ENCODE measurements at regions not wholly inside any gene's neighbourhood (a gene's known extent, or its start where the extent isn't known, plus 50 kb on each side); places are given as distances from the start of the nearest gene placed in this dataset.
"Not testable (repeated sequence)": the region's sequence is repeated elsewhere in the genome, so short reads cannot be mapped to it uniquely, and the experiment has no call there.

- TF ChIP-seq, protein P1, sequence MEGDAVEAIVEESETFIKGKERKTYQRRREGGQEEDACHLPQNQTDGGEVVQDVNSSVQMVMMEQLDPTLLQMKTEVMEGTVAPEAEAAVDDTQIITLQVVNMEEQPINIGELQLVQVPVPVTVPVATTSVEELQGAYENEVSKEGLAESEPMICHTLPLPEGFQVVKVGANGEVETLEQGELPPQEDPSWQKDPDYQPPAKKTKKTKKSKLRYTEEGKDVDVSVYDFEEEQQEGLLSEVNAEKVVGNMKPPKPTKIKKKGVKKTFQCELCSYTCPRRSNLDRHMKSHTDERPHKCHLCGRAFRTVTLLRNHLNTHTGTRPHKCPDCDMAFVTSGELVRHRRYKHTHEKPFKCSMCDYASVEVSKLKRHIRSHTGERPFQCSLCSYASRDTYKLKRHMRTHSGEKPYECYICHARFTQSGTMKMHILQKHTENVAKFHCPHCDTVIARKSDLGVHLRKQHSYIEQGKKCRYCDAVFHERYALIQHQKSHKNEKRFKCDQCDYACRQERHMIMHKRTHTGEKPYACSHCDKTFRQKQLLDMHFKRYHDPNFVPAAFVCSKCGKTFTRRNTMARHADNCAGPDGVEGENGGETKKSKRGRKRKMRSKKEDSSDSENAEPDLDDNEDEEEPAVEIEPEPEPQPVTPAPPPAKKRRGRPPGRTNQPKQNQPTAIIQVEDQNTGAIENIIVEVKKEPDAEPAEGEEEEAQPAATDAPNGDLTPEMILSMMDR (IDR thresholded peaks at IDR 0.05; ENCODE audit: borderline replicate concordance, insufficient read depth, low read depth, low read length) = no peak
These were observed 73.8 kb downstream of the SPRING1 start for GRCh38 chr12:116664085-116664484.

DNA sequence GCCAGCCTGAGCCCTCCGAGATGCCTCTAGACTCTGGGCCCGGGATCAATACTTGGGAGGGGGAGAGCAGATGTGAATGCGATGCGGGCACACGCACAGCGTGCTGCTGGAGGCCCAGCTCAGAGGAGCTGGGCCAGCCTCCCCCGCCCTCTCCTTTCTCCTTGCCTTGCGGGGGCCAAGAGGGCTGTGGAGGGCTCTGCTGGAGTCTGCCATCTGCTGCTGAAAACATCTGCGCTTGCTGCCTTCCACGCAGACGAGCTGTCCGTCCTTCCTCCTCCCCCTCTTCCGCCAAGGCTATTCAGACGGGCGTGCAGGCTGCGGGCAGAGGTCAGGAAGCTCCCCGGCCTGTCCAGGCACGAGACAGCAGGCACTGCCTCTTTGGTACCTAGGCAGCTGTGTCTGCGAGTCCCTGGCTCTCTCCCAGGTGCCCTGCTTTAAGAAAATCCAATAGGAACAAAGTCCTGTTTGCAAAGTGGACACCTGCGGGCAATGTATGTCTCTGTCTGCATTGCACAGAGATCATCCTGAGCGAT, 75.2 kb downstream of the SPRING1 start:
- TF ChIP-seq, protein P1 (IDR thresholded peaks at IDR 0.05; ENCODE audit: borderline replicate concordance, insufficient read depth, low read depth, low read length) = no peak

More at GRCh38 chr12:116664085-116664484, 73.8 kb downstream of the SPRING1 start:
- no peak overlapping the region for H3K4me3 ChIP-seq (ENCODE audit: low read depth, low read length)

GRCh38 chr12:116661341-116661740, 76.5 kb downstream of the SPRING1 start:
- no peak overlapping the region for H3K4me3 ChIP-seq (ENCODE audit: low read depth, low read length)
- TF ChIP-seq, protein P1 (IDR thresholded peaks at IDR 0.05; ENCODE audit: borderline replicate concordance, insufficient read depth, low read depth, low read length) = no peak

More for the DNA sequence above, 75.2 kb downstream of the SPRING1 start:
- H3K4me3 ChIP-seq (ENCODE audit: low read depth, low read length) = no peak overlapping the region

GRCh38 chr12:116660740-116661139, 77.1 kb downstream of the SPRING1 start:
- H3K4me3 ChIP-seq (ENCODE audit: low read depth, low read length) = not testable (repeated sequence)

- TF ChIP-seq, protein P1 (IDR thresholded peaks at IDR 0.05; ENCODE audit: borderline replicate concordance, insufficient read depth, low read depth, low read length) = no peak
- no peak overlapping the region for H3K4me3 ChIP-seq (ENCODE audit: low read depth, low read length)
These were observed 77.9 kb downstream of the SPRING1 start for GRCh38 chr12:116659771-116660481.

DNA sequence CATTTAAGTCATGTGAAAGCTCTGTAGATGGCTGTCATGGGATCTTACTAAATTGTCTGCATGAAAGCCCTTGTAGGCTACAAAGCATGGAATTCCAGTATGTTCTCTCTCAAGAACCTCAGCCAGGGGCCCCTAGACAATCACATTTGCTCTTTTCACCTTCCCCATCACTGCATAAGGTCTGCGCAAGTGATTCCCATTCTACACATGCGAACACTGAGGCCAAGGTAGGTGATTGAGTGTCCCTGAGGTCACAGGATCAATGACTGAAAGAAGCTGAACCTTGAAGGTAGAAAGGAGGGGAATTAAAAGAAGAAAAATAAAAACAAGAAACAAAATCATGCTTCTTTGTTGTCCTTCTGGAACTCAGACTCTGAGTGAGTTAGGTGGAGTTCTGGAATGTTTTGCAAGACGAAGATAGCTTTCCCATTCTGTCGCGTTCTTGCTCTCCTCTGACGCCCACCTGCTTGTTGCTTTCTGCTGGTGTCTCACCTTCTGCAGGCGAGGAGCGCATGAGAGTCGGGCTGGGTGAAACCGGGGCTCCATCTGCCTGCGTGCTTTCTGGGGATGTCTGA, 79.9 kb downstream of the SPRING1 start:
- no peak overlapping the region for H3K4me3 ChIP-seq (ENCODE audit: low read depth, low read length)
- TF ChIP-seq, protein P1 (IDR thresholded peaks at IDR 0.05; ENCODE audit: borderline replicate concordance, insufficient read depth, low read depth, low read length) = no peak

DNA sequence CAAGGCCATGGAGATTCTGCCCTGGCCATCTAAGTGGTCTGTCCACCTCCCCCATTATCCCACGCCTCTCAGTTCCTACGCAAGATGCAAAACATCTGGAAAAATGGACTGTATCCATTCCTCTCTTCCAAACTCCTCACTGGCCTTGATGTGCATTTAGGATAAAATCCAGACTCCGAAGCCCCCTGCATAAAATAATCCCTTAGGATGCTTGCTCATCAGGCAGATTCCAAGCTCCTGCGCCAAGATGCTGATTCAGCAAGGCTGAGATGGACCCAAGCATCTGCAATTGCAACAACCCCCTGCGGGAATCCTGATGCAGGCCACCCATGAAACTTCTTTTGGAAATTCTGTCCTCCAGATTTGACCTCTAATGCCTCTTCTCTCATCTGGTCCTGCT, 81.6 kb downstream of the SPRING1 start:
- TF ChIP-seq, protein P1 (IDR thresholded peaks at IDR 0.05; ENCODE audit: borderline replicate concordance, insufficient read depth, low read depth, low read length) = no peak
- H3K4me3 ChIP-seq (ENCODE audit: low read depth, low read length) = no peak overlapping the region

Data from GM12875 (cell line).